H9 (cell line): ENCODE measurements at regions not wholly inside any gene's neighbourhood (a gene's known extent, or its start where the extent isn't known, plus 50 kb on each side); places are given as distances from the start of the nearest gene placed in this dataset.

Source experiments
- DNase-seq: peaks from one replicate; pipeline ENCODE4 v3.0.0-alpha.2; 2017
- H2AFZ ChIP-seq: one replicate; pipeline ENCODE4 v1.6.1; 2013; ENCODE audit warnings: mild to moderate bottlenecking, low read length, control low read depth, moderate library complexity
- H2AK5ac ChIP-seq: 2 replicates; pipeline ENCODE4 v1.6.1; 2013; ENCODE audit warnings: low read length, control low read depth, mixed read lengths; ENCODE audit not compliant: insufficient read length
- H2BK120ac ChIP-seq: one replicate; pipeline ENCODE4 v1.6.1; 2013; ENCODE audit warnings: low read depth, mild to moderate bottlenecking, low read length, control low read depth, inconsistent platforms; ENCODE audit not compliant: poor library complexity, severe bottlenecking
- H2BK12ac ChIP-seq: 2 replicates; pipeline ENCODE4 v1.6.1; 2013; ENCODE audit warnings: low read length, control low read depth, mixed read lengths, low read depth; ENCODE audit not compliant: insufficient read length
- H2BK15ac ChIP-seq: 2 replicates; pipeline ENCODE4 v1.6.1; 2013; ENCODE audit warnings: low read depth, low read length, control low read depth
- H2BK20ac ChIP-seq: one replicate; pipeline ENCODE4 v1.6.1; 2013; ENCODE audit warnings: low read depth, mild to moderate bottlenecking, low read length, control low read depth, inconsistent platforms; ENCODE audit not compliant: poor library complexity, severe bottlenecking
- H2BK5ac ChIP-seq: 2 replicates; pipeline ENCODE4 v1.6.1; 2013; ENCODE audit warnings: low read length, control low read depth, mixed read lengths; ENCODE audit not compliant: insufficient read length
- H3K14ac ChIP-seq: 2 replicates; pipeline ENCODE4 v1.6.1; 2013; ENCODE audit warnings: low read length, control low read depth; ENCODE audit not compliant: insufficient read depth
- H3K18ac ChIP-seq: 2 replicates; pipeline ENCODE4 v1.6.1; 2013; ENCODE audit warnings: low read depth, mild to moderate bottlenecking, mixed read lengths, low read length, control low read depth; ENCODE audit not compliant: insufficient read length
- H3K23ac ChIP-seq: 2 replicates; pipeline ENCODE4 v1.6.1; 2013; ENCODE audit warnings: low read length, control low read depth, mixed read lengths, low read depth; ENCODE audit not compliant: insufficient read length
- H3K23me2 ChIP-seq: 2 replicates; pipeline ENCODE4 v1.6.1; 2013; ENCODE audit warnings: low read depth, mild to moderate bottlenecking, mixed read lengths, low read length, control low read depth; ENCODE audit not compliant: insufficient read length, poor library complexity, severe bottlenecking
- H3K27ac ChIP-seq: 2 replicates; pipeline ENCODE4 v1.5.1; 2013; ENCODE audit warnings: low read length, control low read depth, mixed read lengths, low read depth; ENCODE audit not compliant: insufficient read length
- H3K27me3 ChIP-seq: 2 replicates; pipeline ENCODE4 v1.6.1; 2013; ENCODE audit warnings: low read length, control low read depth, inconsistent platforms; ENCODE audit not compliant: insufficient read depth
- H3K4ac ChIP-seq: 2 replicates; pipeline ENCODE4 v1.6.1; 2013; ENCODE audit warnings: low read depth, mild to moderate bottlenecking, control low read depth, inconsistent platforms, low read length, moderate library complexity
- H3K4me1 ChIP-seq: 2 replicates; pipeline ENCODE4 v1.6.1; 2013; ENCODE audit warnings: low read length, control low read depth, inconsistent platforms; ENCODE audit not compliant: insufficient read depth
- H3K4me2 ChIP-seq: 2 replicates; pipeline ENCODE4 v1.6.1; 2013; ENCODE audit warnings: low read length, control low read depth, mixed read lengths; ENCODE audit not compliant: insufficient read length, insufficient read depth
- H3K56ac ChIP-seq: 2 replicates; pipeline ENCODE4 v1.6.1; 2013; ENCODE audit warnings: low read depth, mild to moderate bottlenecking, mixed read lengths, low read length, control low read depth; ENCODE audit not compliant: insufficient read length
- H3K79me1 ChIP-seq: 2 replicates; pipeline ENCODE4 v1.6.1; 2013; ENCODE audit warnings: low read depth, mild to moderate bottlenecking, moderate library complexity, low read length, control low read depth, inconsistent platforms; ENCODE audit not compliant: insufficient read depth, poor library complexity, severe bottlenecking
- H3K79me2 ChIP-seq: 2 replicates; pipeline ENCODE4 v1.6.1; 2013; ENCODE audit warnings: low read length, control low read depth, inconsistent platforms; ENCODE audit not compliant: insufficient read depth
- H3K9ac ChIP-seq: 2 replicates; pipeline ENCODE4 v1.6.1; 2013; ENCODE audit warnings: low read length, control low read depth, mixed read lengths; ENCODE audit not compliant: insufficient read length; ENCODE audit errors: extremely low read depth
- H3K9me3 ChIP-seq: one replicate; pipeline ENCODE4 v1.6.1; 2013; ENCODE audit warnings: low read depth, low read length, inconsistent platforms; ENCODE audit not compliant: control insufficient read depth
- H3T11ph ChIP-seq: one replicate; pipeline ENCODE4 v1.6.1; 2013; ENCODE audit warnings: mild to moderate bottlenecking, low read length, control low read depth, inconsistent platforms
- H4K20me1 ChIP-seq: one replicate; pipeline ENCODE4 v1.6.1; 2013; ENCODE audit not compliant: control insufficient read depth, insufficient read length, insufficient read depth
- H4K5ac ChIP-seq: 2 replicates; pipeline ENCODE4 v1.6.1; 2013; ENCODE audit warnings: low read depth, mild to moderate bottlenecking, mixed read lengths, low read length, control low read depth; ENCODE audit not compliant: insufficient read length
- H4K8ac ChIP-seq: replicated peaks from 2 replicates; pipeline ENCODE4 v1.6.1; 2013; ENCODE audit warnings: low read length, control low read depth, mixed read lengths, low read depth; ENCODE audit not compliant: insufficient read length
- H4K91ac ChIP-seq: 2 replicates; pipeline ENCODE4 v1.6.1; 2013; ENCODE audit warnings: low read depth, mild to moderate bottlenecking, moderate library complexity, mixed read lengths, low read length, control low read depth; ENCODE audit not compliant: insufficient read length
- H3K27ac Mint-ChIP-seq, 3 experiments: 2 replicates in 2 of 3; 3 replicates in 1 of 3; pipeline ENCODE4 v1.8.0; 2020 to 2021; ENCODE audit warnings: mixed read lengths in 3 of 3, mild to moderate bottlenecking in 1 of 3, moderate library complexity in 1 of 3
- H3K27me3 Mint-ChIP-seq: 2 replicates; pipeline ENCODE4 v1.8.0; 2021; ENCODE audit warnings: low read depth, mild to moderate bottlenecking, moderate library complexity, mixed read lengths
- H3K36me3 Mint-ChIP-seq, 3 experiments: 2 replicates in 2 of 3; 3 replicates in 1 of 3; pipeline ENCODE4 v1.8.0; 2020 to 2021; ENCODE audit warnings: low read depth in 3 of 3, mixed read lengths in 3 of 3; ENCODE audit not compliant: insufficient read depth in 1 of 3
- H3K4me1 Mint-ChIP-seq, 2 experiments: 2 replicates each; pipeline ENCODE4 v1.8.0; 2020; ENCODE audit warnings: mixed read lengths in 2 of 2
- H3K4me3 Mint-ChIP-seq, 2 experiments: 2 replicates in 1 of 2; 3 replicates in 1 of 2; pipeline ENCODE4 v1.8.0; 2020 to 2021; ENCODE audit warnings: mild to moderate bottlenecking in 2 of 2, mixed read lengths in 2 of 2, moderate library complexity in 1 of 2
- H3K9me3 Mint-ChIP-seq, 2 experiments: 2 replicates in 1 of 2; 3 replicates in 1 of 2; pipeline ENCODE4 v1.8.0; 2020; ENCODE audit warnings: mild to moderate bottlenecking in 2 of 2, mixed read lengths in 2 of 2, moderate library complexity in 1 of 2
- TF ChIP-seq, protein P1 (sequence below): fragments of 200-600 bp; sonication (generic); conservative IDR thresholded peaks from 3 replicates; pipeline ENCODE4 v1.8.0; 2021; ENCODE audit warnings: antibody characterized with exemption, mild to moderate bottlenecking

DNA sequence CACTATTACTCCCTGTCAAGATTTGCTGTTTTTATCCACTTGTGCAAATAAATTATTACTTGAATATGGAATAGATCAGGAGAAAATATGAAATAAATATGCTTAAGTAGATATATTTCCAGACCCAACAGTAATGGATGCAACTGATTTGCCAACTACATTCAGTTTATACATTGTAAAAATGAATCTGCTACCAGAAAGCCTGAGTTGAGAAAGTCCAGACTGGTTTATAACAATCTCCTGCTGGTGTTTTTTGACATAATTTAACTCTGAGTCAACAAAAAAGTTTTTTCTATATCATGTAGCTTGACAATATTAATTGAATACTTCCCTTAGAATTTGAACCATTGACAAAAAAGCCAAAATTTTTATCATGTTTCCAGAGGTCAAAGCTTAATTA is 265.8 kb upstream of the SEMA3D start:
- H4K8ac ChIP-seq, result no peak overlapping the region
- no peak overlapping the region for H4K5ac ChIP-seq
- no peak overlapping the region for H3K4me2 ChIP-seq
- H4K20me1 ChIP-seq, result no peaks in the 10 kb centered on the region
- H3K27me3 ChIP-seq, result no peaks in the 10 kb centered on the region
- no peak overlapping the region for H3K4me3 Mint-ChIP-seq
- H3K14ac ChIP-seq, result no peak overlapping the region
- no peak overlapping the region for H2BK12ac ChIP-seq
- no peak overlapping the region for H3K56ac ChIP-seq
- no peak overlapping the region for H3T11ph ChIP-seq
- TF ChIP-seq, protein P1, sequence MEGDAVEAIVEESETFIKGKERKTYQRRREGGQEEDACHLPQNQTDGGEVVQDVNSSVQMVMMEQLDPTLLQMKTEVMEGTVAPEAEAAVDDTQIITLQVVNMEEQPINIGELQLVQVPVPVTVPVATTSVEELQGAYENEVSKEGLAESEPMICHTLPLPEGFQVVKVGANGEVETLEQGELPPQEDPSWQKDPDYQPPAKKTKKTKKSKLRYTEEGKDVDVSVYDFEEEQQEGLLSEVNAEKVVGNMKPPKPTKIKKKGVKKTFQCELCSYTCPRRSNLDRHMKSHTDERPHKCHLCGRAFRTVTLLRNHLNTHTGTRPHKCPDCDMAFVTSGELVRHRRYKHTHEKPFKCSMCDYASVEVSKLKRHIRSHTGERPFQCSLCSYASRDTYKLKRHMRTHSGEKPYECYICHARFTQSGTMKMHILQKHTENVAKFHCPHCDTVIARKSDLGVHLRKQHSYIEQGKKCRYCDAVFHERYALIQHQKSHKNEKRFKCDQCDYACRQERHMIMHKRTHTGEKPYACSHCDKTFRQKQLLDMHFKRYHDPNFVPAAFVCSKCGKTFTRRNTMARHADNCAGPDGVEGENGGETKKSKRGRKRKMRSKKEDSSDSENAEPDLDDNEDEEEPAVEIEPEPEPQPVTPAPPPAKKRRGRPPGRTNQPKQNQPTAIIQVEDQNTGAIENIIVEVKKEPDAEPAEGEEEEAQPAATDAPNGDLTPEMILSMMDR, result no peak
- no peaks in the 10 kb centered on the region for H3K4me1 ChIP-seq
- no peak overlapping the region for H2BK15ac ChIP-seq
- no peak overlapping the region for H2BK20ac ChIP-seq
- H3K4ac ChIP-seq, result no peak overlapping the region
- no peaks in the 10 kb centered on the region for H3K9me3 Mint-ChIP-seq
- no peak overlapping the region for H3K27ac ChIP-seq
- no peaks in the 10 kb centered on the region for H3K36me3 Mint-ChIP-seq
- H2BK5ac ChIP-seq, result no peak overlapping the region
- H4K91ac ChIP-seq, result no peak overlapping the region
- no peak overlapping the region for H3K18ac ChIP-seq
- H3K79me2 ChIP-seq, result no peaks in the 10 kb centered on the region
- no peak for DNase-seq
- H3K9me3 ChIP-seq, result no peaks in the 10 kb centered on the region
- no peaks in the 10 kb centered on the region for H3K79me1 ChIP-seq
- H3K23me2 ChIP-seq, result no peaks in the 10 kb centered on the region
- H3K27ac Mint-ChIP-seq, result no peak overlapping the region
- H2AK5ac ChIP-seq, result no peak overlapping the region
- peaks cover 0 to 3% of the 10 kb centered on the region in 2 experiments; a peak in 1 of 4 replicates for H3K4me1 Mint-ChIP-seq
- no peak overlapping the region for H2BK120ac ChIP-seq
- no peak overlapping the region for H3K9ac ChIP-seq
- H2AFZ ChIP-seq, result no peak overlapping the region
- H3K23ac ChIP-seq, result no peak overlapping the region
- no peaks in the 10 kb centered on the region for H3K27me3 Mint-ChIP-seq
